Astrocyte of the cerebellum (primary cell): ENCODE measurements at regions not wholly inside any gene's neighbourhood (a gene's known extent, or its start where the extent isn't known, plus 50 kb on each side); places are given as distances from the start of the nearest gene placed in this dataset.
A peak's percentile ranks its signal among the peaks of the same experiment; 100 is the strongest.

ENCODE experiments used
- DNase-seq: peaks from one replicate; pipeline ENCODE4 v3.0.0-alpha.2; 2011; ENCODE audit warnings: low read depth
- H3K4me3 ChIP-seq: 2 replicates; pipeline ENCODE4 v1.5.1; 2011; ENCODE audit warnings: mild to moderate bottlenecking, low read depth, low read length, moderate library complexity
- CTCF ChIP-seq: IDR thresholded peaks from 2 replicates; pipeline ENCODE4 v1.5.1; 2012; ENCODE audit warnings: low read length, low read depth, moderate library complexity, mild to moderate bottlenecking; ENCODE audit errors: missing control alignments
- in situ Hi-C: cut with HindIII; loops from 2 replicates; pipeline ENCODE4 v1.10.0; 2017; ENCODE audit warnings: low sequenced_read_pairs

GRCh38 chr18:38074298-38074876 lies 508.8 kb upstream of the CELF4 start:
- DNase-seq, result no peak
- no peak for TF ChIP-seq CTCF
- H3K4me3 ChIP-seq, result no peak overlapping the region
- in situ Hi-C loops, result no loop called here

GRCh38 chr18:38067821-38068220 lies 502.2 kb upstream of the CELF4 start:
- no peak for DNase-seq
- no peak for TF ChIP-seq CTCF
- H3K4me3 ChIP-seq, result no peak overlapping the region
- in situ Hi-C loops, result no loop called here

GRCh38 chr18:38067086-38067485 lies 501.5 kb upstream of the CELF4 start:
- TF ChIP-seq CTCF, result no peak
- DNase-seq, result no peak
- H3K4me3 ChIP-seq, result no peak overlapping the region
- in situ Hi-C loops, result no loop called here

GRCh38 chr18:38052879-38053590 lies 487.4 kb upstream of the CELF4 start:
- in situ Hi-C loops, result no loop called here
- H3K4me3 ChIP-seq, result no peak overlapping the region
- no peak for DNase-seq
- no peak for TF ChIP-seq CTCF

- no peak for DNase-seq
- H3K4me3 ChIP-seq, result no peak overlapping the region
- in situ Hi-C loops, result no loop called here
- TF ChIP-seq CTCF, result peak; percentile 4
Observed at GRCh38 chr18:38047820-38048219, 482.2 kb upstream of the CELF4 start.

- DNase-seq, result no peak
- H3K4me3 ChIP-seq, result no peak overlapping the region
- no peak for TF ChIP-seq CTCF
- in situ Hi-C loops, result no loop called here
Observed at GRCh38 chr18:38046651-38047050, 481.1 kb upstream of the CELF4 start.
